Peyer's patch (tissue), 4 donors: ENCODE measurements at regions not wholly inside any gene's neighbourhood (a gene's known extent, or its start where the extent isn't known, plus 50 kb on each side); places are given as distances from the start of the nearest gene placed in this dataset.

Experiments
- POLR2A ChIP-seq, 2 donors: fragments of 450-650 bp; IDR thresholded peaks; one replicate each; pipeline ENCODE4 v1.5.1; 2017; ENCODE audit warnings: antibody characterized with exemption in 2 of 2, mild to moderate bottlenecking in 2 of 2, moderate library complexity in 2 of 2
- TF ChIP-seq, protein P1 (sequence below), 6 experiments: fragments of 450-650 bp in 4 of 6; fragments of 200-600 bp in 2 of 6; sonication (generic) in 1 of 6; IDR thresholded peaks; one replicate each; pipeline ENCODE4 v1.5.1; 2017 to 2019; ENCODE audit warnings: antibody characterized with exemption in 6 of 6, mild to moderate bottlenecking in 3 of 6, moderate library complexity in 1 of 6

DNA sequence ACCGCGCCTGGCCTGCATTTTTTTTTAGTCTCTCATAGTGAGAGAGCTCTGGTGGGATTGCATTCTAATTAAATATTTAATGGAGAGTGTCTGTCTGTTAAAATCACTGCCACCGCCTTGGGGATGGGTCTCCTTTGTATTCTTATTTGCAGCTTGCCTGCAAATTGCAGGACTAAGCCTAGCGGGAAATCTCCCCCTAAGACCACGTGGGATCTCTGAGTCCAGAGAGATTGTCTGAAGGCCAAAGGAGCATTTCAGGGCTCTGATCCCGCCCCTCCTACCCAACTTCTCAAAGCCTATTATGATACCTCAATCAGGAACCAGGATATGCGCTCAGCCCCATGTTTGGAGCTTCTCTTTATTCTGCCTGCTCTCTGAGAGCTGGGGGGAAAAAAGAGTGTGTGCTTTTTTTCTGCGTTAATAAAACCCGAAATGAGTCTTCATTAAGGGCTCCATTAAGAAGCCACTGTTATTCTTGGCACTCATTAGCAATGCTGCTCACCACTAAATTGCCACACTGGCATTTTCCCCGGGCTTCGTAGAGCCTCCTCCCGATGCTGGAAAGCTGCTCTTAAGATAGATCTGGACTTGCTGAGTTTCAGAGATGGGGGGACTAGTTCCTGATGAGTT is 92.9 kb upstream of the THY1 start:
- TF ChIP-seq, protein P1, sequence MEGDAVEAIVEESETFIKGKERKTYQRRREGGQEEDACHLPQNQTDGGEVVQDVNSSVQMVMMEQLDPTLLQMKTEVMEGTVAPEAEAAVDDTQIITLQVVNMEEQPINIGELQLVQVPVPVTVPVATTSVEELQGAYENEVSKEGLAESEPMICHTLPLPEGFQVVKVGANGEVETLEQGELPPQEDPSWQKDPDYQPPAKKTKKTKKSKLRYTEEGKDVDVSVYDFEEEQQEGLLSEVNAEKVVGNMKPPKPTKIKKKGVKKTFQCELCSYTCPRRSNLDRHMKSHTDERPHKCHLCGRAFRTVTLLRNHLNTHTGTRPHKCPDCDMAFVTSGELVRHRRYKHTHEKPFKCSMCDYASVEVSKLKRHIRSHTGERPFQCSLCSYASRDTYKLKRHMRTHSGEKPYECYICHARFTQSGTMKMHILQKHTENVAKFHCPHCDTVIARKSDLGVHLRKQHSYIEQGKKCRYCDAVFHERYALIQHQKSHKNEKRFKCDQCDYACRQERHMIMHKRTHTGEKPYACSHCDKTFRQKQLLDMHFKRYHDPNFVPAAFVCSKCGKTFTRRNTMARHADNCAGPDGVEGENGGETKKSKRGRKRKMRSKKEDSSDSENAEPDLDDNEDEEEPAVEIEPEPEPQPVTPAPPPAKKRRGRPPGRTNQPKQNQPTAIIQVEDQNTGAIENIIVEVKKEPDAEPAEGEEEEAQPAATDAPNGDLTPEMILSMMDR (IDR thresholded peaks at IDR 0.05), result no peak
- TF ChIP-seq POLR2A (IDR thresholded peaks at IDR 0.05), result no peak
